AG08395 (cell line): ENCODE measurements at regions not wholly inside any gene's neighbourhood (a gene's known extent, or its start where the extent isn't known, plus 50 kb on each side); places are given as distances from the start of the nearest gene placed in this dataset.

Experiments used
- DNase-seq: peaks from one replicate; pipeline ENCODE4 v3.0.0; 2012; ENCODE audit warnings: mixed read lengths, low spot score

DNA sequence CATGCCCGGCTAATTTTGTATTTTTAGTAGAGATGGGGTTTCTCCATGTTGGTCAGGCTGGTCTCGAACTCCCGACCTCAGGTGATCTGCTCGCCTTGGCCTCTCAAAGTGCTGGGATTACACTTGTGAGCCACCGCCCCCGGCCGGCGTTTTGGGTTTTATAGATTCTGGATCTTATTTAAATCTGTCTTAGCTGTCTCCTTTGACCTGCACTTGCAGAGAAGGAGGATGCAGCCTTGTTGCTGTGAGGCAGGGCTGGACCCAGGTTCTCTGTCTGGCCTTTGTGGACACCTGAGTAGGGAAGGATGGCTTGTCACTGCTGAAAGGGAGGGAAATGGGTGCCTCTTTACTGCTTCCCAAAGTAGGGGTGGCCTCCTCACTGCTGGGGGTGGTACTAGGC is 83.0 kb upstream of the HS6ST1 start:
- no peak for DNase-seq

GRCh38 chr2:128402911-128403670 is 84.4 kb upstream of the HS6ST1 start:
- DNase-seq: no peak

GRCh38 chr2:128403814-128404708 is 85.4 kb upstream of the HS6ST1 start:
- no peak for DNase-seq

DNA sequence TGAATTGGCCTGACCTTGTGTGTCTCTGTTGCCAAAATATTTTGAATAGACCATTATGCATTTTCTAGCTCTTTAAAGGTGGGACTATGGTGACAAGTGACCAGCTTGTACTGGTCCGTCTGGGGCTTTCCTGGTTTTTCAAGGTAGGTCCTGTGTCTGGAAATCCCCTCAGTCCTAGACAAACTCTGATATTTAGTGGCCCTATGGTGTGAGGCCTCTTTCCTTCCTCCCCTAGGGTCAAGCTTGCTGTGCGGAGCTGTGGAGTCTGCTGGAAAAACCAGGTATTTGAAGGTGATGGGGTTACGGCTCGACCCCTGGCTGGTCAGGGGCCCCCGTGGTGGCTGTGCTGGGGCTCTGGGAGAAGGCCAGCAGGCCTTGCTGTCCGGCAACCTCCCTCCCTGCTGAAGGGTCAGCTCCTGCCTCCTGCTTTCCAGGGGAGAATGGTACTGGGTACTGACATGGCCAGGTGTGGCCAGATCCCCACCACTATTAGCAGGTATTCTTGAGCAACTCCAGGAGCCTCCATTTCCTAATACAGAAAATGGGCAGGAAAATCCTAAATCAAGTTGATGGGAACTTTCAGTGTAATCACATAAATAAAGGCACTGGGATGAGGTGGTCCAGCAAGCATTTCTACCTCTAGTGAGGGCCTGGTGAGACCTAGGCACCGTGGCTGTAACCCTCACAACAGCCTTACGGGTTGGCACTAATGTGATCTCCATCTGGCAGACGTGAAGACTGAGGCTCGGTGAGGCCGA is 86.2 kb upstream of the HS6ST1 start:
- DNase-seq: no peak

GRCh38 chr2:128405467-128405900 is 86.8 kb upstream of the HS6ST1 start:
- no peak for DNase-seq

- DNase-seq: no peak
These were observed 87.4 kb upstream of the HS6ST1 start for GRCh38 chr2:128405981-128406613.

DNA sequence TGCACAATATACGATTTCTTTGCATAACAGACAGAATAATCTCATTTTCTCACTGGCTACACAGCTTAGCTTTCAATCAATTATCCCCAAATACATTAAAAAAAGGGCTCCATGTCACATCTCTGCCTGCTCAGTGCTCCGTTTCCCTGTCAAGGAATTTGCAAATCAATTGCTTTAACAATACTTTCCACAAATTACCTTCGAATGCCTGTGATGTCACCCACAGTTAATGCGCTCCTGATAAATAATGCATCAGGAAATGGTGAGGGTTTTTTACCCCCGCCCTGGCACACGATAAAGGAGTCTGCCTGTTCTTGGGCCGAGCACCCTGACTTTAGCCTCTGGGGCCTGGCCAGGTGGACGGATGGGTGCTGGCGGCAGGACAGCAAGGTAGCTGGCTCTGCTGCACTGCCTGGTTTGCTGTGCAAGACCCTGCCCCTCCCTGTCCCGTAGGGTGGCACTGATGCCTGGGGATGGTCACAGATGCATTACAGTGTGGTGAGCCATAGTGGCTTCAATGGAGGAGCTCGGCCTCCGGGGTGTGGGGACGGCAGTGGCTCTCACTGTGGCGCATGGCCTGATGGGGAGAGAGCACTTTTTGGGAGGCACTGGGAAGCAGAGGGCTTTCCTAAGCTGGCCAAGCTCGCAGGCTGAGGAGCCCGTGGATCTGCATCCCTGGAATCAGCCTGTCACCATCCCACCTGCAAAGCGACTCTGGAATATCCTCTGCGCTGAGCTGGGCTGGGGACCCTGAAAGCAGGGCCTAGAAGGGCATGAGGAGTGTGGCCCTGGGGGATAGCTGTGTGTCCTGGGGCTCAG is 88.3 kb upstream of the HS6ST1 start:
- no peak for DNase-seq

DNA sequence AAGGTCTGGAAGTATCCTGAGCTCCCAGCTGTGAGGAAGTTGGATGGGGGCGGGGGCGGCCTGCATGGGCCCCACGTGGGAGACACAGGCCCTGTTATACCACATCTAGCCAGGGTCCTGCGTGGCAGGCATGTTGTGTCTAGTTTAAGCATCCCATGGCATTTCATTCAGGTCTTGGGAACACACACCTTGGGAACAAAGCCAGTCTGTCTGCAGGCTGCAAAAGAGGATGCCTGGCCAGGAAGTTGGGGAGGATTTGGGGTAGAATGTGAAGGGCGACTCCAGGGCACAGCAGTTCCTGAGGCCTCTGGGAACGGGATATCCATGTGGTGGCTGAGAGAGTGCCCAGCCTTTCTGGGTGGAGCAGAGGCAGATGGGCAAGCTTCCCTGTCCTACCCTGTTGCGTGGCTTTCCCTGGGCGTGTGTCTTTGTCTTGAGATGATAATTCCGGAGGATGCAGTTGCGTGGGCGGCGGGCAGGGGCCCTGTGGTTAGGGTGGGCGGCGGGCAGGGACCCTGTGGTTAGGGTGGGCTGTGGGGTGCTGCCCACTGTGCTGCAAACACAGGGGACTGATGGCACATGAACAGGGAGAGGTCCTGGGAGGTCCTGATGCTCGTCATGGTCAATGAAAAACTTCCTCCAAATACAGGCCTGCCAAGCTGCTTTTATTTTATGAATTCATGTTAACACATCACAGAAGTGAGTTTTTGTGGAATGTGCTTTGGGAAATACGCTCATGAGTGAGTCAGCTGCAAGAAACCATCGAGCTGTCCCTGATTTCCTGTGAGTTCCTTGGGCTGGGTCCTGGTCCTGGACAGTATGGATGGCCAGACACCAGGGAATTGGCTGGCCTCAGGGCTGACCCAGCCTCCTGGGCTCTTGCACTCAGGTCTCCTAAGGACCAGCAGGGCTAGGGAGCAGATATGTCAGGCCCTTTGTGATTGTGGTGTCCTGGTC is 90.0 kb upstream of the HS6ST1 start:
- peak; percentile 91 for DNase-seq

- no peak for DNase-seq
These were observed 90.8 kb upstream of the HS6ST1 start for GRCh38 chr2:128409326-128410034.

- no peak for DNase-seq
These were observed 91.5 kb upstream of the HS6ST1 start for GRCh38 chr2:128410035-128410757.

DNA sequence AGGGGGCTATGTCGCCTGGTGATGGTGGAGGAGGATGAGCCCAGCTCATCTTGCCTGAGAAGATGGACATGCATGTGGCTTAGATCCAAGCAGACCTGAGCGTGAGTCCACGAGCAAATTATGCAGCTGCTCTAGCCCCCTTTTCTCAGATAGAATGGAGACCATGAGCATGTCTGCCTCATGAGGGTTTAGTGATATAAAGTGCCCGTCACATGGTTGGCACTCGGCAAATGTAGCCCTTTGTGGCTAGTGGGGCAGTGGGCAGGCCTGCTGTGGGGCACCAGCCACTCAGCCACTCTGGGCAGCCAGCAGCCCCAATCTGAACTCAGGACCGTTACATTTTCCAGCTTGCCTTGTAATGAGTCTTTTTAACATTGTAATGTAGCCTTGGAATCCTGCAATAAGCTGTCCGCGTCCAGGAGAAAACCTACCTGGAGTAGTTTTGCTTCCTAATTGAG is 92.1 kb upstream of the HS6ST1 start:
- DNase-seq: no peak

GRCh38 chr2:128411431-128411830 is 92.8 kb upstream of the HS6ST1 start:
- DNase-seq: no peak

- no peak for DNase-seq
These were observed 93.7 kb upstream of the HS6ST1 start for GRCh38 chr2:128412181-128412871.

DNA sequence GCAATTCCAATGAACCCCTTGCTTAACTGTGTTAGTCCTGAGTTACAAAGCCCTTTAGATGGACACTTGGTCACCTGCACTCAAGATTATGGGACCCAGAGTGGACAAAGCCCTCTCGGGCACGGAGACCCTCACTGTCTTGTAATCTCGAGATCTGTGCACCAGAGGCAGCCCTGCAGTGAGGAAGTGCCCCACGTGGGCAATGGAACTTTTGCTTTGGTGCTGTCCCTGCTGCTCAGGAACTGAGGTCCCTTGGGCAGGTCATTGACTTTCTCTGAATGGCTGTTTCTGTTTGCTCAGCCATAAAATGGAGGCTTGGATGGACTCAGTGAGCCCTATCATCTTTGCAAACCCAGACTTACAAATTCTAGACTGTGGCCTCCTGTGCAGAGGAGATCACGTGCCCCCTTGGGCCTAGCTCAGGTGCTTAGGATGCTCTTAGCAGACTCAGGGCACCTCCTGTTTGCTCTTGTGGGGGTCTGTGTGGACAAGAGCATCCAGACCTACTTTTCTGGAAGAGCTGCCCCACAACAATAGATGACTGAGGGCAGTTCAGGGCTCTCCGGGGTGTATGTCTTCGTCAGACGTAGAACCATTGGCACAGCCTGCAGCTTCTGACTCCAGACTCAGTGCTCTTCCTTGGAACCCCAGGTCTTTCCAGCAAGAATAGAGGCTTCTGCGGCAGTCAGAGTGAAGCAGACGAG is 94.5 kb upstream of the HS6ST1 start:
- DNase-seq: no peak

DNA sequence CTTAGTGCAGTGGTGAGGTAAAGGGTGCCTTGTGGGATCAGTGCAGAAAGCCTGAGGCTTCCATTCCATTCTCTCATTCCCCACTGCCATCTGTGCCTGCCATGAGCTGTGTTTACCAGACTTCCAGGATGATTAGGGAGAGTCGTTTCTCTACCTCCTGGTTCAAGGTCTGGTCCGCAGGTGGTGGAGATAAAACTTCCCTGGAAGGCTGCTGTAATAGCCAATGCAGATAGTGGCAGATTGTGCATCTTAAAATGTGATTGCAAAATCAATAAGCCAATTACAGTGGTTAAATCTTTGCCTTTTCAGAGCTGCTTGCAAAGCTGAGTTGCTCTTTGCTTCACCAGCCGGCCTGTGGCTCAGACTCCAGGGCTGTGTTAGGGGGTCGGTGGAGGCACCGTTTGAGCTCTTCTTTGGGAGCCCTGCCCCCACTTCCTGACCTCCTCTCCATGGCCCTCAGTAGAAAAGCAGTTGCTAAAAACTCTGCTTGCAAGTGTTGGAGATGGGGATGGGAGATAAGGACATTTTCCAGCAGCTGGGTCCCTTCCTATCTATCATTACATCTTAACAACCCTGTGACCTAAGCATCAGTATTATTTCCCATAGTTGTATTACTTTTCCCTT is 95.2 kb upstream of the HS6ST1 start:
- no peak for DNase-seq

- no peak for DNase-seq
These were observed 95.7 kb upstream of the HS6ST1 start for GRCh38 chr2:128414351-128414750.
